PC-3 (cell line): ENCODE measurements at regions not wholly inside any gene's neighbourhood (a gene's known extent, or its start where the extent isn't known, plus 50 kb on each side); places are given as distances from the start of the nearest gene placed in this dataset.

Experiments used
- EZH2 ChIP-seq: fragments of 300-600 bp; sonication (generic); IDR thresholded peaks from one replicate; pipeline ENCODE4 v1.6.1; 2017; ENCODE audit warnings: antibody characterized with exemption, mild to moderate bottlenecking, low read length; ENCODE audit not compliant: unreplicated experiment
- EZH2phosphoT487 ChIP-seq: fragments of 300-600 bp; sonication (generic); IDR thresholded peaks from 2 replicates; pipeline ENCODE4 v1.6.1; 2018; ENCODE audit warnings: mild to moderate bottlenecking, antibody characterized with exemption, low read length, borderline replicate concordance
- TF ChIP-seq, protein P1 (sequence below): fragments of 300-600 bp; sonication (generic); conservative IDR thresholded peaks from 2 replicates; pipeline ENCODE4 v1.5.1; 2017; ENCODE audit warnings: antibody characterized with exemption, low read depth, mild to moderate bottlenecking, low read length

GRCh38 chr4:125456075-125456474, 141.3 kb downstream of the FAT4 start:
- no peak for TF ChIP-seq EZH2phosphoT487
- TF ChIP-seq, protein P1, sequence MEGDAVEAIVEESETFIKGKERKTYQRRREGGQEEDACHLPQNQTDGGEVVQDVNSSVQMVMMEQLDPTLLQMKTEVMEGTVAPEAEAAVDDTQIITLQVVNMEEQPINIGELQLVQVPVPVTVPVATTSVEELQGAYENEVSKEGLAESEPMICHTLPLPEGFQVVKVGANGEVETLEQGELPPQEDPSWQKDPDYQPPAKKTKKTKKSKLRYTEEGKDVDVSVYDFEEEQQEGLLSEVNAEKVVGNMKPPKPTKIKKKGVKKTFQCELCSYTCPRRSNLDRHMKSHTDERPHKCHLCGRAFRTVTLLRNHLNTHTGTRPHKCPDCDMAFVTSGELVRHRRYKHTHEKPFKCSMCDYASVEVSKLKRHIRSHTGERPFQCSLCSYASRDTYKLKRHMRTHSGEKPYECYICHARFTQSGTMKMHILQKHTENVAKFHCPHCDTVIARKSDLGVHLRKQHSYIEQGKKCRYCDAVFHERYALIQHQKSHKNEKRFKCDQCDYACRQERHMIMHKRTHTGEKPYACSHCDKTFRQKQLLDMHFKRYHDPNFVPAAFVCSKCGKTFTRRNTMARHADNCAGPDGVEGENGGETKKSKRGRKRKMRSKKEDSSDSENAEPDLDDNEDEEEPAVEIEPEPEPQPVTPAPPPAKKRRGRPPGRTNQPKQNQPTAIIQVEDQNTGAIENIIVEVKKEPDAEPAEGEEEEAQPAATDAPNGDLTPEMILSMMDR, result no peak
- no peak for TF ChIP-seq EZH2
